Epithelial cell of proximal tubule (primary cell): ENCODE measurements at regions not wholly inside any gene's neighbourhood (a gene's known extent, or its start where the extent isn't known, plus 50 kb on each side); places are given as distances from the start of the nearest gene placed in this dataset.

ENCODE experiments used
- DNase-seq: peaks from one replicate; pipeline ENCODE4 v3.0.0-alpha.2; 2011; ENCODE audit warnings: low read depth
- H3K4me3 ChIP-seq: 2 replicates; pipeline ENCODE4 v1.5.1; 2011; ENCODE audit warnings: low read depth, mild to moderate bottlenecking, low read length
- CTCF ChIP-seq: conservative IDR thresholded peaks from 2 replicates; pipeline ENCODE4 v1.5.1; 2012; ENCODE audit warnings: low read depth, mild to moderate bottlenecking, low read length

GRCh38 chr3:148191966-148192365 lies 505.7 kb upstream of the AGTR1 start:
- DNase-seq: no peak
- TF ChIP-seq CTCF: no peak

GRCh38 chr3:148197061-148197460 lies 500.6 kb upstream of the AGTR1 start:
- H3K4me3 ChIP-seq: no peak overlapping the region
- no peak for TF ChIP-seq CTCF
- DNase-seq: no peak

More at GRCh38 chr3:148191966-148192365, 505.7 kb upstream of the AGTR1 start:
- H3K4me3 ChIP-seq: no peak overlapping the region

- H3K4me3 ChIP-seq: no peak overlapping the region
- peak; percentile 37 for TF ChIP-seq CTCF
Observed at GRCh38 chr3:148202386-148202785, 495.3 kb upstream of the AGTR1 start.

GRCh38 chr3:148203297-148204010 lies 494.2 kb upstream of the AGTR1 start:
- DNase-seq: no peak
- no peak for TF ChIP-seq CTCF
- no peak overlapping the region for H3K4me3 ChIP-seq

More at GRCh38 chr3:148202386-148202785, 495.3 kb upstream of the AGTR1 start:
- DNase-seq: no peak

- TF ChIP-seq CTCF: no peak
- no peak overlapping the region for H3K4me3 ChIP-seq
- no peak for DNase-seq
Observed at GRCh38 chr3:148204131-148204530, 493.6 kb upstream of the AGTR1 start.

GRCh38 chr3:148205977-148206376 lies 491.7 kb upstream of the AGTR1 start:
- DNase-seq: no peak
- no peak for TF ChIP-seq CTCF
- no peak overlapping the region for H3K4me3 ChIP-seq

- TF ChIP-seq CTCF: no peak
- DNase-seq: no peak
- H3K4me3 ChIP-seq: no peak overlapping the region
Observed at GRCh38 chr3:148206446-148206845, 491.3 kb upstream of the AGTR1 start.
